Loucy (cell line): ENCODE measurements at regions not wholly inside any gene's neighbourhood (a gene's known extent, or its start where the extent isn't known, plus 50 kb on each side); places are given as distances from the start of the nearest gene placed in this dataset.
"Not testable (repeated sequence)": the region's sequence is repeated elsewhere in the genome, so short reads cannot be mapped to it uniquely, and the experiment has no call there.

Source experiments
- CTCF ChIP-seq: fragments of 200-600 bp; sonication (generic); conservative IDR thresholded peaks from 2 replicates; pipeline ENCODE4 v1.5.1; 2014; ENCODE audit warnings: mild to moderate bottlenecking, antibody characterized with exemption, low read length
- EZH2phosphoT487 ChIP-seq: fragments of 200-600 bp; IDR thresholded peaks from 2 replicates; pipeline ENCODE4 v1.6.1; 2018; ENCODE audit warnings: antibody characterized with exemption, mild to moderate bottlenecking, moderate library complexity, borderline replicate concordance

DNA sequence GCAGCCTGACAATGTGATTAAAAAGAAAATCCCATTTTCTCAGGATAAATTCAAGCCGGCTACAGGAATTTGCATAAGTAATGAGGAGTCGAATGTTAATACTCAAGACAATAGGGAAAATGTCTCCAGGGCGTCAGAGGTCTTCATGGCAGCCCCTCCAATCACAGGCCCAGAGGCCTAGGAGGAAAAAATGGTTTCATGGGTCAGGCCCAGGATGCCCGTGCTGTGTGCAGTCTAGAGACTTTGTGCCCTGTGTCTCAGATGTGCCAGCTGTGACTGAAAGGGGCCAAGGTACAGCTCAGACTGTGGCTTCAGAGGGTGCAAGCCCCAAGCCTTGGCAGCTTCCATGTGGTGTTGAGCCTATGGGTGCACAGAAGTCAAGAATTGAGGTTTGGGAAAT, 66.3 kb upstream of the AGR3 start:
- not testable (repeated sequence) for TF ChIP-seq CTCF, EZH2phosphoT487
